ENCODE measurements at regions not wholly inside any gene's neighbourhood (a gene's known extent, or its start where the extent isn't known, plus 50 kb on each side); places are given as distances from the start of the nearest gene placed in this dataset.

GRCh38 chr18:27467073-27467472 lies 282.0 kb upstream of the CHST9 start:
- Mint-ChIP-seq H3K9me3 (no peaks in the 10 kb centered on the region), H3K4me1 (peaks cover 9% of the 10 kb centered on the region), H3K27me3 (ENCODE audit: low read depth) (peaks cover 4% of the 10 kb centered on the region), H3K27ac (no peak overlapping the region), H3K36me3 (no peaks in the 10 kb centered on the region), H3K4me3 (no peak overlapping the region)
- DNase-seq (ENCODE audit: low spot score in 2 of 2, unreplicated experiment in 2 of 2), result no peak
- TF ChIP-seq CTCF (IDR thresholded peaks at IDR 0.05; ENCODE audit: unreplicated experiment), result no peak

GRCh38 chr18:27461957-27462356 lies 276.8 kb upstream of the CHST9 start:
- Mint-ChIP-seq H3K4me3 (no peak overlapping the region), H3K36me3 (no peaks in the 10 kb centered on the region), H3K27me3 (ENCODE audit: low read depth) (peaks cover 4% of the 10 kb centered on the region), H3K9me3 (peaks cover 9% of the 10 kb centered on the region), H3K4me1 (peaks cover 4% of the 10 kb centered on the region), H3K27ac (no peak overlapping the region)
- TF ChIP-seq CTCF (IDR thresholded peaks at IDR 0.05; ENCODE audit: unreplicated experiment), result no peak
- DNase-seq (ENCODE audit: low spot score in 2 of 2, unreplicated experiment in 2 of 2), result no peak

GRCh38 chr18:27449104-27449503 lies 264.0 kb upstream of the CHST9 start:
- no peak overlapping the region for H3K27ac Mint-ChIP-seq
- no peak for DNase-seq (ENCODE audit: low spot score in 2 of 2, unreplicated experiment in 2 of 2)
- no peaks in the 10 kb centered on the region for H3K4me1 Mint-ChIP-seq
- no peak for TF ChIP-seq CTCF (IDR thresholded peaks at IDR 0.05; ENCODE audit: unreplicated experiment)
- H3K36me3 Mint-ChIP-seq, result peaks cover 5% of the 10 kb centered on the region
- H3K4me3 Mint-ChIP-seq, result no peak overlapping the region
- H3K9me3 Mint-ChIP-seq, result peaks cover 12% of the 10 kb centered on the region
- no peaks in the 10 kb centered on the region for H3K27me3 Mint-ChIP-seq (ENCODE audit: low read depth)

- Mint-ChIP-seq H3K4me3 (no peak overlapping the region), H3K4me1 (no peaks in the 10 kb centered on the region), H3K27me3 (ENCODE audit: low read depth) (no peaks in the 10 kb centered on the region), H3K9me3 (peaks cover 12% of the 10 kb centered on the region), H3K36me3 (peaks cover 5% of the 10 kb centered on the region), H3K27ac (no peak overlapping the region)
- DNase-seq (ENCODE audit: low spot score in 2 of 2, unreplicated experiment in 2 of 2), result no peak
- no peak for TF ChIP-seq CTCF (IDR thresholded peaks at IDR 0.05; ENCODE audit: unreplicated experiment)
Measured at GRCh38 chr18:27447930-27448329, 262.8 kb upstream of the CHST9 start.

GRCh38 chr18:27447451-27447881 lies 262.4 kb upstream of the CHST9 start:
- no peak for TF ChIP-seq CTCF (IDR thresholded peaks at IDR 0.05; ENCODE audit: unreplicated experiment)
- DNase-seq (ENCODE audit: low spot score in 2 of 2, unreplicated experiment in 2 of 2), result no peak
- Mint-ChIP-seq H3K27me3 (ENCODE audit: low read depth) (no peaks in the 10 kb centered on the region), H3K9me3 (peaks cover 16% of the 10 kb centered on the region), H3K36me3 (peaks cover 5% of the 10 kb centered on the region), H3K27ac (no peak overlapping the region), H3K4me3 (no peak overlapping the region), H3K4me1 (no peaks in the 10 kb centered on the region)

- no peak for DNase-seq (ENCODE audit: low spot score in 2 of 2, unreplicated experiment in 2 of 2)
- no peak for TF ChIP-seq CTCF (IDR thresholded peaks at IDR 0.05; ENCODE audit: unreplicated experiment)
- no peak overlapping the region for H3K27ac Mint-ChIP-seq
- H3K27me3 Mint-ChIP-seq (ENCODE audit: low read depth), result no peaks in the 10 kb centered on the region
- peaks cover 15% of the 10 kb centered on the region for H3K9me3 Mint-ChIP-seq
- peaks cover 3% of the 10 kb centered on the region for H3K36me3 Mint-ChIP-seq
- peaks cover 5% of the 10 kb centered on the region for H3K4me1 Mint-ChIP-seq
- H3K4me3 Mint-ChIP-seq, result no peak overlapping the region
Measured at GRCh38 chr18:27430595-27430994, 245.5 kb upstream of the CHST9 start.

Data from mesothelial cell of epicardium (in vitro differentiated cells).